GM23338 (cell line): ENCODE measurements at regions not wholly inside any gene's neighbourhood (a gene's known extent, or its start where the extent isn't known, plus 50 kb on each side); places are given as distances from the start of the nearest gene placed in this dataset.

Experiments used
- ATAC-seq: fragments of 200-7000 bp; cut with Tn5 transposase; 3 replicates; pipeline ENCODE4 v1.9.1; 2020
- DNase-seq: peaks from one replicate; pipeline ENCODE4 v3.0.0-alpha.2; 2015; ENCODE audit warnings: low spot score
- H2AFZ ChIP-seq: fragments of 200-600 bp; sonication (generic); 2 replicates; pipeline ENCODE4 v1.8.0; 2016; ENCODE audit warnings: antibody characterized with exemption, mild to moderate bottlenecking, moderate library complexity
- H3F3A ChIP-seq: fragments of 200-600 bp; sonication (generic); replicated peaks from 2 replicates; pipeline ENCODE4 v1.8.0; 2017; ENCODE audit warnings: antibody characterized with exemption, mixed run types, low read depth
- H3K27ac ChIP-seq: fragments of 200-600 bp; sonication (generic); 2 replicates; pipeline ENCODE4 v1.6.1; 2016; ENCODE audit warnings: low read depth
- H3K27me3 ChIP-seq: fragments of 200-600 bp; sonication (generic); 2 replicates; pipeline ENCODE4 v1.8.0; 2016; ENCODE audit warnings: mild to moderate bottlenecking, mixed run types, moderate library complexity; ENCODE audit not compliant: insufficient read depth
- H3K36me3 ChIP-seq: fragments of 200-600 bp; sonication (generic); 2 replicates; pipeline ENCODE4 v1.8.0; 2016; ENCODE audit warnings: mild to moderate bottlenecking; ENCODE audit not compliant: insufficient read depth
- H3K4me1 ChIP-seq: fragments of 200-600 bp; sonication (generic); 2 replicates; pipeline ENCODE4 v1.8.0; 2016; ENCODE audit warnings: mild to moderate bottlenecking, moderate library complexity; ENCODE audit not compliant: insufficient read depth
- H3K4me2 ChIP-seq: fragments of 200-600 bp; sonication (generic); 2 replicates; pipeline ENCODE4 v1.7.1; 2017; ENCODE audit warnings: mixed run types
- H3K4me3 ChIP-seq: fragments of 200-600 bp; sonication (generic); 2 replicates; pipeline ENCODE4 v1.6.1; 2016; ENCODE audit warnings: mixed run types
- H3K79me2 ChIP-seq: fragments of 200-600 bp; sonication (generic); replicated peaks from 2 replicates; pipeline ENCODE4 v1.8.0; 2017; ENCODE audit warnings: mild to moderate bottlenecking; ENCODE audit not compliant: insufficient read depth
- H3K9me2 ChIP-seq: fragments of 200-600 bp; sonication (generic); 2 replicates; pipeline ENCODE4 v1.8.0; 2017; ENCODE audit not compliant: insufficient read depth
- H4K20me1 ChIP-seq: fragments of 200-600 bp; sonication (generic); replicated peaks from 2 replicates; pipeline ENCODE4 v1.8.0; 2017; ENCODE audit warnings: mild to moderate bottlenecking; ENCODE audit not compliant: insufficient read depth
- H3K27ac Mint-ChIP-seq: 2 replicates; pipeline ENCODE4 v1.8.0; 2020; ENCODE audit warnings: inconsistent platforms, mild to moderate bottlenecking, moderate library complexity, mixed read lengths
- H3K27me3 Mint-ChIP-seq: 3 replicates; pipeline ENCODE4 v1.8.0; 2022; ENCODE audit warnings: low read depth, mild to moderate bottlenecking, moderate library complexity, mixed read lengths, inconsistent platforms; ENCODE audit not compliant: insufficient read depth, poor library complexity
- H3K36me3 Mint-ChIP-seq: 3 replicates; pipeline ENCODE4 v1.8.0; 2021; ENCODE audit warnings: low read depth, mild to moderate bottlenecking, inconsistent platforms, moderate library complexity, mixed read lengths
- H3K4me1 Mint-ChIP-seq: 3 replicates; pipeline ENCODE4 v1.8.0; 2020; ENCODE audit warnings: mild to moderate bottlenecking, inconsistent platforms, mixed read lengths
- H3K4me3 Mint-ChIP-seq: 3 replicates; pipeline ENCODE4 v1.8.0; 2021; ENCODE audit warnings: moderate library complexity, mild to moderate bottlenecking, inconsistent platforms, mixed read lengths
- H3K9me3 Mint-ChIP-seq: 3 replicates; pipeline ENCODE4 v1.8.0; 2020; ENCODE audit warnings: moderate library complexity, mild to moderate bottlenecking, inconsistent platforms, mixed read lengths
- CREB1 ChIP-seq: fragments of 250-450 bp; sonication (Bioruptor Pico); IDR thresholded peaks from 2 replicates; pipeline ENCODE4 v1.5.0; 2020; ENCODE audit warnings: low read depth, mild to moderate bottlenecking, moderate library complexity
- EZH2 ChIP-seq: fragments of 200-600 bp; sonication (generic); IDR thresholded peaks from one replicate; pipeline ENCODE4 v1.8.0; 2017; ENCODE audit warnings: antibody characterized with exemption, mild to moderate bottlenecking, low read depth; ENCODE audit not compliant: unreplicated experiment
- EZH2phosphoT487 ChIP-seq: fragments of 200-600 bp; sonication (generic); IDR thresholded peaks from one replicate; pipeline ENCODE4 v1.8.1; 2018; ENCODE audit warnings: antibody characterized with exemption; ENCODE audit not compliant: unreplicated experiment
- JUNB ChIP-seq: IDR thresholded peaks from one replicate; pipeline ENCODE4 v1.6.1; 2016; ENCODE audit warnings: antibody characterized with exemption; ENCODE audit not compliant: unreplicated experiment
- NANOG ChIP-seq: IDR thresholded peaks from 2 replicates; pipeline ENCODE4 v1.6.1; 2016; ENCODE audit warnings: antibody characterized with exemption, borderline replicate concordance
- POLR2AphosphoS5 ChIP-seq: IDR thresholded peaks from 2 replicates; pipeline ENCODE4 v1.6.1; 2016; ENCODE audit warnings: antibody characterized with exemption, low read depth
- STAT1 ChIP-seq: IDR thresholded peaks from one replicate; pipeline ENCODE4 v1.6.1; 2016; ENCODE audit warnings: antibody characterized with exemption; ENCODE audit not compliant: unreplicated experiment
- ZNF114 ChIP-seq: fragments of 250-450 bp; sonication (Bioruptor Pico); IDR thresholded peaks from 2 replicates; pipeline ENCODE4 v1.5.0; 2020; ENCODE audit warnings: mild to moderate bottlenecking, moderate library complexity
- ZNF331 ChIP-seq: fragments of 250-450 bp; sonication (Bioruptor Pico); IDR thresholded peaks from 2 replicates; pipeline ENCODE4 v1.5.0; 2020; ENCODE audit warnings: low read depth, mild to moderate bottlenecking, moderate library complexity
- TF ChIP-seq, protein P1 (sequence below), 2 experiments: fragments of 200-600 bp in 1 of 2; sonication (generic) in 1 of 2; conservative IDR thresholded peaks; 2 replicates each; pipeline versions ENCODE4 v1.5.1 to v1.6.1; 2016 to 2017; ENCODE audit warnings: antibody characterized with exemption in 2 of 2, low read depth in 2 of 2, mild to moderate bottlenecking in 2 of 2, moderate library complexity in 1 of 2
- TF ChIP-seq, protein P2 (sequence below): IDR thresholded peaks from one replicate; pipeline ENCODE4 v1.6.1; 2018; ENCODE audit warnings: antibody characterized with exemption; ENCODE audit not compliant: unreplicated experiment
- TF ChIP-seq, protein P3 (sequence below): fragments of 250-450 bp; sonication (Bioruptor Pico); IDR thresholded peaks from 2 replicates; pipeline ENCODE4 v1.5.0; 2020; ENCODE audit warnings: mild to moderate bottlenecking, moderate library complexity
- TF ChIP-seq, protein P4 (sequence below): IDR thresholded peaks from 2 replicates; pipeline ENCODE4 v1.6.1; 2016; ENCODE audit warnings: antibody characterized with exemption

DNA sequence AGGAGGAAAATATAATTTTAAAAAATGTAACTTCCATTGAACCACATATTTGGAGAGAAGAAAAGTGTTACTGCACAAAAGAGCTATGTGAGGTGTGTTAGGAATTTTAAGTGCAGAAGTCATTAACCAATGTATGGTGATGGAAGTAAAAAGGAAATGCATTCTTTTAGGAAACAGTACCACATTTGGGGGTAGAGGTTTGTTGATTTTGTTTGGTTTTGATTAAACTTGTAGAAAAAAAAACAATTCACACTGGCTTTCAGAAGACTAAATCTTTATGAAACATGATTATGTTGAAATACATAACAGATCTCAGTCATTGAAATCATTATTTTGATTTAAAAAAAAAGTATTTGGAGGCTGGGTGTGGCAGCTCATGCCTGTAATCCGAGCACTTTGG, 1287.0 kb upstream of the GJE1 start:
- ATAC-seq: no peak
- Histone ChIP-seq H3F3A (no peaks in the 10 kb centered on the region), H3K4me1 (no peaks in the 10 kb centered on the region), H3K27ac (no peak overlapping the region), H3K4me2 (no peak overlapping the region), H3K36me3 (no peaks in the 10 kb centered on the region), H4K20me1 (no peaks in the 10 kb centered on the region), H3K4me3 (no peak overlapping the region), H3K79me2 (no peaks in the 10 kb centered on the region), H3K27me3 (no peaks in the 10 kb centered on the region), H2AFZ (no peak overlapping the region), H3K9me2 (no peaks in the 10 kb centered on the region)
- Mint-ChIP-seq H3K27me3 (no peaks in the 10 kb centered on the region), H3K4me1 (no peaks in the 10 kb centered on the region), H3K36me3 (no peaks in the 10 kb centered on the region), H3K4me3 (no peak overlapping the region), H3K27ac (no peak overlapping the region), H3K9me3 (no peaks in the 10 kb centered on the region)
- TF ChIP-seq CREB1 (CRISPR knock-in tag) (no peak), NANOG (no peak), STAT1 (no peak), EZH2phosphoT487 (no peak), ZNF331 (CRISPR knock-in tag) (no peak), POLR2AphosphoS5 (no peak), JUNB (no peak), ZNF114 (CRISPR knock-in tag) (no peak), EZH2 (no peak)
- TF ChIP-seq, protein P1, sequence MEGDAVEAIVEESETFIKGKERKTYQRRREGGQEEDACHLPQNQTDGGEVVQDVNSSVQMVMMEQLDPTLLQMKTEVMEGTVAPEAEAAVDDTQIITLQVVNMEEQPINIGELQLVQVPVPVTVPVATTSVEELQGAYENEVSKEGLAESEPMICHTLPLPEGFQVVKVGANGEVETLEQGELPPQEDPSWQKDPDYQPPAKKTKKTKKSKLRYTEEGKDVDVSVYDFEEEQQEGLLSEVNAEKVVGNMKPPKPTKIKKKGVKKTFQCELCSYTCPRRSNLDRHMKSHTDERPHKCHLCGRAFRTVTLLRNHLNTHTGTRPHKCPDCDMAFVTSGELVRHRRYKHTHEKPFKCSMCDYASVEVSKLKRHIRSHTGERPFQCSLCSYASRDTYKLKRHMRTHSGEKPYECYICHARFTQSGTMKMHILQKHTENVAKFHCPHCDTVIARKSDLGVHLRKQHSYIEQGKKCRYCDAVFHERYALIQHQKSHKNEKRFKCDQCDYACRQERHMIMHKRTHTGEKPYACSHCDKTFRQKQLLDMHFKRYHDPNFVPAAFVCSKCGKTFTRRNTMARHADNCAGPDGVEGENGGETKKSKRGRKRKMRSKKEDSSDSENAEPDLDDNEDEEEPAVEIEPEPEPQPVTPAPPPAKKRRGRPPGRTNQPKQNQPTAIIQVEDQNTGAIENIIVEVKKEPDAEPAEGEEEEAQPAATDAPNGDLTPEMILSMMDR (conservative IDR thresholded peaks at IDR 0.05; ENCODE audit: low read depth in 2 of 2): no peak
- TF ChIP-seq, protein P2, sequence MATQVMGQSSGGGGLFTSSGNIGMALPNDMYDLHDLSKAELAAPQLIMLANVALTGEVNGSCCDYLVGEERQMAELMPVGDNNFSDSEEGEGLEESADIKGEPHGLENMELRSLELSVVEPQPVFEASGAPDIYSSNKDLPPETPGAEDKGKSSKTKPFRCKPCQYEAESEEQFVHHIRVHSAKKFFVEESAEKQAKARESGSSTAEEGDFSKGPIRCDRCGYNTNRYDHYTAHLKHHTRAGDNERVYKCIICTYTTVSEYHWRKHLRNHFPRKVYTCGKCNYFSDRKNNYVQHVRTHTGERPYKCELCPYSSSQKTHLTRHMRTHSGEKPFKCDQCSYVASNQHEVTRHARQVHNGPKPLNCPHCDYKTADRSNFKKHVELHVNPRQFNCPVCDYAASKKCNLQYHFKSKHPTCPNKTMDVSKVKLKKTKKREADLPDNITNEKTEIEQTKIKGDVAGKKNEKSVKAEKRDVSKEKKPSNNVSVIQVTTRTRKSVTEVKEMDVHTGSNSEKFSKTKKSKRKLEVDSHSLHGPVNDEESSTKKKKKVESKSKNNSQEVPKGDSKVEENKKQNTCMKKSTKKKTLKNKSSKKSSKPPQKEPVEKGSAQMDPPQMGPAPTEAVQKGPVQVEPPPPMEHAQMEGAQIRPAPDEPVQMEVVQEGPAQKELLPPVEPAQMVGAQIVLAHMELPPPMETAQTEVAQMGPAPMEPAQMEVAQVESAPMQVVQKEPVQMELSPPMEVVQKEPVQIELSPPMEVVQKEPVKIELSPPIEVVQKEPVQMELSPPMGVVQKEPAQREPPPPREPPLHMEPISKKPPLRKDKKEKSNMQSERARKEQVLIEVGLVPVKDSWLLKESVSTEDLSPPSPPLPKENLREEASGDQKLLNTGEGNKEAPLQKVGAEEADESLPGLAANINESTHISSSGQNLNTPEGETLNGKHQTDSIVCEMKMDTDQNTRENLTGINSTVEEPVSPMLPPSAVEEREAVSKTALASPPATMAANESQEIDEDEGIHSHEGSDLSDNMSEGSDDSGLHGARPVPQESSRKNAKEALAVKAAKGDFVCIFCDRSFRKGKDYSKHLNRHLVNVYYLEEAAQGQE: no peak
- TF ChIP-seq, protein P3, sequence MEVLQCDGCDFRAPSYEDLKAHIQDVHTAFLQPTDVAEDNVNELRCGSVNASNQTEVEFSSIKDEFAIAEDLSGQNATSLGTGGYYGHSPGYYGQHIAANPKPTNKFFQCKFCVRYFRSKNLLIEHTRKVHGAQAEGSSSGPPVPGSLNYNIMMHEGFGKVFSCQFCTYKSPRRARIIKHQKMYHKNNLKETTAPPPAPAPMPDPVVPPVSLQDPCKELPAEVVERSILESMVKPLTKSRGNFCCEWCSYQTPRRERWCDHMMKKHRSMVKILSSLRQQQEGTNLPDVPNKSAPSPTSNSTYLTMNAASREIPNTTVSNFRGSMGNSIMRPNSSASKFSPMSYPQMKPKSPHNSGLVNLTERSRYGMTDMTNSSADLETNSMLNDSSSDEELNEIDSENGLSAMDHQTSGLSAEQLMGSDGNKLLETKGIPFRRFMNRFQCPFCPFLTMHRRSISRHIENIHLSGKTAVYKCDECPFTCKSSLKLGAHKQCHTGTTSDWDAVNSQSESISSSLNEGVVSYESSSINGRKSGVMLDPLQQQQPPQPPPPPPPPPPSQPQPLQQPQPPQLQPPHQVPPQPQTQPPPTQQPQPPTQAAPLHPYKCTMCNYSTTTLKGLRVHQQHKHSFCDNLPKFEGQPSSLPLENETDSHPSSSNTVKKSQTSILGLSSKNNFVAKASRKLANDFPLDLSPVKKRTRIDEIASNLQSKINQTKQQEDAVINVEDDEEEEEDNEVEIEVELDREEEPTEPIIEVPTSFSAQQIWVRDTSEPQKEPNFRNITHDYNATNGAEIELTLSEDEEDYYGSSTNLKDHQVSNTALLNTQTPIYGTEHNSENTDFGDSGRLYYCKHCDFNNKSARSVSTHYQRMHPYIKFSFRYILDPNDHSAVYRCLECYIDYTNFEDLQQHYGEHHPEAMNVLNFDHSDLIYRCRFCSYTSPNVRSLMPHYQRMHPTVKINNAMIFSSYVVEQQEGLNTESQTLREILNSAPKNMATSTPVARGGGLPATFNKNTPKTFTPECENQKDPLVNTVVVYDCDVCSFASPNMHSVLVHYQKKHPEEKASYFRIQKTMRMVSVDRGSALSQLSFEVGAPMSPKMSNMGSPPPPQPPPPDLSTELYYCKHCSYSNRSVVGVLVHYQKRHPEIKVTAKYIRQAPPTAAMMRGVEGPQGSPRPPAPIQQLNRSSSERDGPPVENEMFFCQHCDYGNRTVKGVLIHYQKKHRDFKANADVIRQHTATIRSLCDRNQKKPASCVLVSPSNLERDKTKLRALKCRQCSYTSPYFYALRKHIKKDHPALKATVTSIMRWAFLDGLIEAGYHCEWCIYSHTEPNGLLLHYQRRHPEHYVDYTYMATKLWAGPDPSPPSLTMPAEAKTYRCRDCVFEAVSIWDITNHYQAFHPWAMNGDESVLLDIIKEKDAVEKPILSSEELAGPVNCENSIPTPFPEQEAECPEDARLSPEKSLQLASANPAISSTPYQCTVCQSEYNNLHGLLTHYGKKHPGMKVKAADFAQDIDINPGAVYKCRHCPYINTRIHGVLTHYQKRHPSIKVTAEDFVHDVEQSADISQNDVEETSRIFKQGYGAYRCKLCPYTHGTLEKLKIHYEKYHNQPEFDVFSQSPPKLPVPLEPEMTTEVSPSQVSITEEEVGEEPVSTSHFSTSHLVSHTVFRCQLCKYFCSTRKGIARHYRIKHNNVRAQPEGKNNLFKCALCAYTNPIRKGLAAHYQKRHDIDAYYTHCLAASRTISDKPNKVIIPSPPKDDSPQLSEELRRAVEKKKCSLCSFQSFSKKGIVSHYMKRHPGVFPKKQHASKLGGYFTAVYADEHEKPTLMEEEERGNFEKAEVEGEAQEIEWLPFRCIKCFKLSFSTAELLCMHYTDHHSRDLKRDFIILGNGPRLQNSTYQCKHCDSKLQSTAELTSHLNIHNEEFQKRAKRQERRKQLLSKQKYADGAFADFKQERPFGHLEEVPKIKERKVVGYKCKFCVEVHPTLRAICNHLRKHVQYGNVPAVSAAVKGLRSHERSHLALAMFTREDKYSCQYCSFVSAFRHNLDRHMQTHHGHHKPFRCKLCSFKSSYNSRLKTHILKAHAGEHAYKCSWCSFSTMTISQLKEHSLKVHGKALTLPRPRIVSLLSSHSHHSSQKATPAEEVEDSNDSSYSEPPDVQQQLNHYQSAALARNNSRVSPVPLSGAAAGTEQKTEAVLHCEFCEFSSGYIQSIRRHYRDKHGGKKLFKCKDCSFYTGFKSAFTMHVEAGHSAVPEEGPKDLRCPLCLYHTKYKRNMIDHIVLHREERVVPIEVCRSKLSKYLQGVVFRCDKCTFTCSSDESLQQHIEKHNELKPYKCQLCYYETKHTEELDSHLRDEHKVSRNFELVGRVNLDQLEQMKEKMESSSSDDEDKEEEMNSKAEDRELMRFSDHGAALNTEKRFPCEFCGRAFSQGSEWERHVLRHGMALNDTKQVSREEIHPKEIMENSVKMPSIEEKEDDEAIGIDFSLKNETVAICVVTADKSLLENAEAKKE (CRISPR knock-in tag): no peak
- TF ChIP-seq, protein P4, sequence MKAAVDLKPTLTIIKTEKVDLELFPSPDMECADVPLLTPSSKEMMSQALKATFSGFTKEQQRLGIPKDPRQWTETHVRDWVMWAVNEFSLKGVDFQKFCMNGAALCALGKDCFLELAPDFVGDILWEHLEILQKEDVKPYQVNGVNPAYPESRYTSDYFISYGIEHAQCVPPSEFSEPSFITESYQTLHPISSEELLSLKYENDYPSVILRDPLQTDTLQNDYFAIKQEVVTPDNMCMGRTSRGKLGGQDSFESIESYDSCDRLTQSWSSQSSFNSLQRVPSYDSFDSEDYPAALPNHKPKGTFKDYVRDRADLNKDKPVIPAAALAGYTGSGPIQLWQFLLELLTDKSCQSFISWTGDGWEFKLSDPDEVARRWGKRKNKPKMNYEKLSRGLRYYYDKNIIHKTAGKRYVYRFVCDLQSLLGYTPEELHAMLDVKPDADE: no peak
- DNase-seq: no peak
